Prostate gland (tissue), 2 donors: ENCODE measurements at regions not wholly inside any gene's neighbourhood (a gene's known extent, or its start where the extent isn't known, plus 50 kb on each side); places are given as distances from the start of the nearest gene placed in this dataset.
"Not testable (repeated sequence)": the region's sequence is repeated elsewhere in the genome, so short reads cannot be mapped to it uniquely, and the experiment has no call there.

Experiments used
- DNase-seq: peaks from one replicate; pipeline ENCODE4 v3.0.0-alpha.2; 2019; ENCODE audit warnings: low spot score
- H3K27ac ChIP-seq, 2 donors: fragments of 200-600 bp; sonication (generic); 2 replicates each; pipeline ENCODE4 v1.5.1; 2017 to 2019
- H3K27me3 ChIP-seq: fragments of 200-600 bp; sonication (generic); replicated peaks from 2 replicates; pipeline ENCODE4 v1.5.1; 2019; ENCODE audit not compliant: insufficient read depth
- H3K36me3 ChIP-seq, 2 donors: fragments of 200-600 bp; sonication (generic); 1 replicate in 1 of 2; 2 replicates in 1 of 2; pipeline versions ENCODE4 v1.5.1 to v1.8.1; 2017 to 2019
- H3K4me1 ChIP-seq: fragments of 200-600 bp; sonication (generic); replicated peaks from 2 replicates; pipeline ENCODE4 v1.5.1; 2019
- H3K4me3 ChIP-seq, 2 donors: fragments of 200-600 bp; sonication (generic); 2 replicates each; pipeline ENCODE4 v1.5.1; 2017 to 2019
- H3K9me3 ChIP-seq: fragments of 200-600 bp; sonication (generic); 2 replicates; pipeline ENCODE4 v1.5.1; 2017
- POLR2A ChIP-seq: fragments of 450-650 bp; IDR thresholded peaks from one replicate; pipeline ENCODE4 v1.6.1; 2016; ENCODE audit warnings: antibody characterized with exemption, mild to moderate bottlenecking
- POLR2AphosphoS5 ChIP-seq: sonication (generic); formaldehyde crosslinking; IDR thresholded peaks from one replicate; pipeline ENCODE4 v1.6.1; 2017; ENCODE audit warnings: antibody characterized with exemption
- WGBS: methylation state at CpG from one replicate; pipeline ENCODE4 v1.1.5; 2018; 5-methylcytosine and 5-hydroxymethylcytosine counted together
- intact Hi-C: fragments of 100-400 bp; cut with DNase I; formaldehyde crosslinking; loops from one replicate; pipeline ENCODE4 v1.14.2; 2022
- TF ChIP-seq, protein P1 (sequence below), 4 experiments: fragments of 200-600 bp in 2 of 4; fragments of 450-650 bp in 2 of 4; sonication (generic) in 2 of 4; IDR thresholded peaks; 1 replicate in 3 of 4; 2 replicates in 1 of 4; pipeline ENCODE4 v1.5.1; 2016 to 2019; ENCODE audit warnings: antibody characterized with exemption in 4 of 4, mild to moderate bottlenecking in 2 of 4, moderate library complexity in 2 of 4

- no peak for DNase-seq
- TF ChIP-seq, protein P1, sequence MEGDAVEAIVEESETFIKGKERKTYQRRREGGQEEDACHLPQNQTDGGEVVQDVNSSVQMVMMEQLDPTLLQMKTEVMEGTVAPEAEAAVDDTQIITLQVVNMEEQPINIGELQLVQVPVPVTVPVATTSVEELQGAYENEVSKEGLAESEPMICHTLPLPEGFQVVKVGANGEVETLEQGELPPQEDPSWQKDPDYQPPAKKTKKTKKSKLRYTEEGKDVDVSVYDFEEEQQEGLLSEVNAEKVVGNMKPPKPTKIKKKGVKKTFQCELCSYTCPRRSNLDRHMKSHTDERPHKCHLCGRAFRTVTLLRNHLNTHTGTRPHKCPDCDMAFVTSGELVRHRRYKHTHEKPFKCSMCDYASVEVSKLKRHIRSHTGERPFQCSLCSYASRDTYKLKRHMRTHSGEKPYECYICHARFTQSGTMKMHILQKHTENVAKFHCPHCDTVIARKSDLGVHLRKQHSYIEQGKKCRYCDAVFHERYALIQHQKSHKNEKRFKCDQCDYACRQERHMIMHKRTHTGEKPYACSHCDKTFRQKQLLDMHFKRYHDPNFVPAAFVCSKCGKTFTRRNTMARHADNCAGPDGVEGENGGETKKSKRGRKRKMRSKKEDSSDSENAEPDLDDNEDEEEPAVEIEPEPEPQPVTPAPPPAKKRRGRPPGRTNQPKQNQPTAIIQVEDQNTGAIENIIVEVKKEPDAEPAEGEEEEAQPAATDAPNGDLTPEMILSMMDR (IDR thresholded peaks at IDR 0.05): no peak
- TF ChIP-seq POLR2AphosphoS5 (no peak), POLR2A (no peak)
- Histone ChIP-seq H3K4me3 (no peak overlapping the region), H3K27me3 (no peaks in the 10 kb centered on the region), H3K9me3 (no peaks in the 10 kb centered on the region), H3K36me3 (no peaks in the 10 kb centered on the region), H3K27ac (no peak overlapping the region), H3K4me1 (no peaks in the 10 kb centered on the region)
- intact Hi-C loops: no loop called here
- WGBS: 100% methylated on average over 1 of the region's 1 CpG
Observed at GRCh38 chr4:60461551-60461950, 738.6 kb upstream of the ADGRL3 start.

- Histone ChIP-seq H3K27ac (no peak overlapping the region), H3K27me3 (no peaks in the 10 kb centered on the region), H3K36me3 (no peaks in the 10 kb centered on the region), H3K9me3 (no peaks in the 10 kb centered on the region), H3K4me1 (no peaks in the 10 kb centered on the region), H3K4me3 (no peak overlapping the region)
- 68% methylated on average over 4 of the region's 4 CpGs for WGBS
- TF ChIP-seq POLR2A (no peak), POLR2AphosphoS5 (no peak)
- TF ChIP-seq, protein P1 (IDR thresholded peaks at IDR 0.05): no peak
- intact Hi-C loops: no loop called here
- DNase-seq: no peak
Observed at GRCh38 chr4:60463857-60464502, 736.1 kb upstream of the ADGRL3 start.

- DNase-seq: no peak
- Histone ChIP-seq H3K4me3 (no peak overlapping the region), H3K36me3 (no peaks in the 10 kb centered on the region), H3K9me3 (peaks cover 2% of the 10 kb centered on the region), H3K4me1 (no peaks in the 10 kb centered on the region), H3K27ac (no peak overlapping the region), H3K27me3 (no peaks in the 10 kb centered on the region)
- intact Hi-C loops: no loop called here
- no peak for TF ChIP-seq POLR2A
- no peak for TF ChIP-seq POLR2AphosphoS5
- TF ChIP-seq, protein P1 (IDR thresholded peaks at IDR 0.05): no peak
- WGBS: 38% methylated on average over 2 of the region's 2 CpGs
Observed at GRCh38 chr4:60482921-60483351, 717.2 kb upstream of the ADGRL3 start.

DNA sequence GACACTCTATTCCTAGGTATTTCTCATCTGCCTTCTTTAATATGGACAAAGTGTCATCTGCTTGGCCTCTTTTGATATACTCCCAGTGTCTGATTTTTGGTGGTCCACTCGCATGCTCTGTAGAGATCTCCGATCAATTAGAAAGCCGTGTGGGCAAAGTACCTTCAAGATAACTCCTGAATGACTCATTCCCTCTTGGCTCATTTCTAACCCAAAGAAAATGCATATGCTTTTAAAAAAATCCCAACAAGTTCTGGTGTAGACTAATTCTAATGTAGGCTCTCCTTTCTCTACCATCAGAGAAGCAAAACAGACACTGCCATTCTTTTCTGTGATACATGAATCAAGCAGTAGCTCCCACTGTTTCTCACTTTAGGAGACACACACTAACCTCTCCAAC is 714.9 kb upstream of the ADGRL3 start:
- Histone ChIP-seq H3K27me3 (no peaks in the 10 kb centered on the region), H3K4me1 (no peaks in the 10 kb centered on the region), H3K36me3 (no peaks in the 10 kb centered on the region), H3K9me3 (peaks cover 5% of the 10 kb centered on the region), H3K4me3 (no peak overlapping the region), H3K27ac (no peak overlapping the region)
- intact Hi-C loops: no loop called here
- no peak for DNase-seq
- no peak for TF ChIP-seq POLR2AphosphoS5
- no peak for TF ChIP-seq POLR2A
- TF ChIP-seq, protein P1 (IDR thresholded peaks at IDR 0.05): no peak
- 75% methylated on average over 3 of the region's 3 CpGs for WGBS

GRCh38 chr4:60487118-60487761 is 712.9 kb upstream of the ADGRL3 start:
- H3K27ac ChIP-seq, H3K4me3 ChIP-seq, H3K36me3 ChIP-seq, H3K9me3 ChIP-seq, H3K4me1 ChIP-seq, H3K27me3 ChIP-seq, DNase-seq, intact Hi-C loops: not testable (repeated sequence)
- 85% methylated on average over 3 of the region's 3 CpGs for WGBS
